Stimulated activated naive B cell treated with anti-CD40 and anti-IgM and Interleukin-4, amounts not matched to agents 10 μg/mL and 1 μg/mL and 100 μg/mL, for 72 hours (primary cell): ENCODE measurements at regions not wholly inside any gene's neighbourhood (a gene's known extent, or its start where the extent isn't known, plus 50 kb on each side); places are given as distances from the start of the nearest gene placed in this dataset.
"Not testable (repeated sequence)": the region's sequence is repeated elsewhere in the genome, so short reads cannot be mapped to it uniquely, and the experiment has no call there.

ENCODE experiments used
- ATAC-seq, 2 donors: fragments of 150-1000 bp; cut with Tn5 transposase; replicated peaks; 2 replicates each; pipeline ENCODE4 v1.10.0; 2021; ENCODE audit warnings: moderate library complexity in 1 of 2
- DNase-seq: peaks from one replicate; pipeline ENCODE4 v3.0.0; 2021
- H3K27ac Mint-ChIP-seq: one replicate; pipeline ENCODE4 v1.8.0; 2022; ENCODE audit warnings: mild to moderate bottlenecking, mixed read lengths
- H3K27me3 Mint-ChIP-seq, 2 donors: one replicate each; pipeline ENCODE4 v1.8.0; 2022; ENCODE audit warnings: mixed read lengths in 2 of 2
- H3K36me3 Mint-ChIP-seq, 2 donors: one replicate each; pipeline ENCODE4 v1.8.0; 2022; ENCODE audit warnings: mixed read lengths in 2 of 2, mild to moderate bottlenecking in 1 of 2
- H3K4me1 Mint-ChIP-seq, 2 donors: one replicate each; pipeline ENCODE4 v1.8.0; 2022; ENCODE audit warnings: mixed read lengths in 2 of 2, mild to moderate bottlenecking in 1 of 2
- H3K4me3 Mint-ChIP-seq, 2 donors: one replicate each; pipeline ENCODE4 v1.8.0; 2022; ENCODE audit warnings: mild to moderate bottlenecking in 2 of 2, mixed read lengths in 2 of 2, moderate library complexity in 1 of 2
- H3K9me3 Mint-ChIP-seq, 2 donors: one replicate each; pipeline ENCODE4 v1.8.0; 2022; ENCODE audit warnings: mixed read lengths in 2 of 2, mild to moderate bottlenecking in 1 of 2

GRCh38 chr12:60225216-60226000, 629.6 kb downstream of the SLC16A7 start:
- Mint-ChIP-seq H3K4me1 (no peaks in the 10 kb centered on the region), H3K27me3 (no peaks in the 10 kb centered on the region), H3K36me3 (no peaks in the 10 kb centered on the region), H3K4me3 (no peak overlapping the region), H3K9me3 (no peaks in the 10 kb centered on the region), H3K27ac (no peak overlapping the region)
- no peak for ATAC-seq
- no peak for DNase-seq

- H3K9me3 Mint-ChIP-seq: no peaks in the 10 kb centered on the region
- H3K36me3 Mint-ChIP-seq: no peaks in the 10 kb centered on the region
- no peak overlapping the region for H3K27ac Mint-ChIP-seq
- no peak overlapping the region for H3K4me3 Mint-ChIP-seq
- no peaks in the 10 kb centered on the region for H3K4me1 Mint-ChIP-seq
- H3K27me3 Mint-ChIP-seq: no peaks in the 10 kb centered on the region
- ATAC-seq: no peak
- DNase-seq: no peak
Measured at GRCh38 chr12:60227916-60228315, 632.1 kb downstream of the SLC16A7 start.

GRCh38 chr12:60230056-60230455, 634.2 kb downstream of the SLC16A7 start:
- Mint-ChIP-seq H3K4me1 (no peaks in the 10 kb centered on the region), H3K36me3 (no peaks in the 10 kb centered on the region), H3K9me3 (no peaks in the 10 kb centered on the region), H3K27me3 (no peaks in the 10 kb centered on the region), H3K4me3 (no peak overlapping the region), H3K27ac (no peak overlapping the region)
- DNase-seq: no peak
- no peak for ATAC-seq

- Mint-ChIP-seq H3K27ac (no peak overlapping the region), H3K4me1 (no peaks in the 10 kb centered on the region), H3K27me3 (no peaks in the 10 kb centered on the region), H3K4me3 (no peak overlapping the region), H3K36me3 (no peaks in the 10 kb centered on the region), H3K9me3 (no peaks in the 10 kb centered on the region)
- ATAC-seq (no peak), DNase-seq (no peak)
Measured at GRCh38 chr12:60231303-60231702, 635.5 kb downstream of the SLC16A7 start.

GRCh38 chr12:60231976-60232907, 636.4 kb downstream of the SLC16A7 start:
- Mint-ChIP-seq H3K36me3 (no peaks in the 10 kb centered on the region), H3K27ac (no peak overlapping the region), H3K4me3 (no peak overlapping the region), H3K9me3 (peaks cover 0 to 4% of the 10 kb centered on the region in 2 donors), H3K27me3 (no peaks in the 10 kb centered on the region), H3K4me1 (no peaks in the 10 kb centered on the region)
- DNase-seq: no peak
- ATAC-seq: no peak

GRCh38 chr12:60234611-60235195, 638.9 kb downstream of the SLC16A7 start:
- not testable (repeated sequence) for DNase-seq, H3K4me1 Mint-ChIP-seq, H3K27ac Mint-ChIP-seq, H3K27me3 Mint-ChIP-seq, H3K4me3 Mint-ChIP-seq, H3K36me3 Mint-ChIP-seq, ATAC-seq
- H3K9me3 Mint-ChIP-seq: peaks cover 0 to 21% of the 10 kb centered on the region in 2 donors

GRCh38 chr12:60235261-60235660, 639.4 kb downstream of the SLC16A7 start:
- H3K27me3 Mint-ChIP-seq: no peaks in the 10 kb centered on the region
- H3K9me3 Mint-ChIP-seq: peaks cover 0 to 22% of the 10 kb centered on the region in 2 donors

GRCh38 chr12:60236416-60236815, 640.6 kb downstream of the SLC16A7 start:
- H3K4me3 Mint-ChIP-seq, H3K36me3 Mint-ChIP-seq, H3K27ac Mint-ChIP-seq, DNase-seq, ATAC-seq, H3K27me3 Mint-ChIP-seq, H3K4me1 Mint-ChIP-seq: not testable (repeated sequence)
- H3K9me3 Mint-ChIP-seq: peaks cover 0 to 22% of the 10 kb centered on the region in 2 donors

More at GRCh38 chr12:60235261-60235660, 639.4 kb downstream of the SLC16A7 start:
- H3K36me3 Mint-ChIP-seq: no peaks in the 10 kb centered on the region
- ATAC-seq (no peak), DNase-seq (no peak)
- no peak overlapping the region for H3K4me3 Mint-ChIP-seq
- H3K4me1 Mint-ChIP-seq: no peaks in the 10 kb centered on the region
- H3K27ac Mint-ChIP-seq: no peak overlapping the region

- Mint-ChIP-seq H3K9me3 (peaks cover 0 to 22% of the 10 kb centered on the region in 2 donors), H3K4me3 (no peak overlapping the region), H3K27me3 (no peaks in the 10 kb centered on the region), H3K36me3 (no peaks in the 10 kb centered on the region), H3K27ac (no peak overlapping the region), H3K4me1 (no peaks in the 10 kb centered on the region)
- no peak for DNase-seq
- ATAC-seq: no peak
Measured at GRCh38 chr12:60240891-60241290, 645.1 kb downstream of the SLC16A7 start.

GRCh38 chr12:60251091-60251490, 655.3 kb downstream of the SLC16A7 start:
- H3K9me3 Mint-ChIP-seq: peaks cover 0 to 2% of the 10 kb centered on the region in 2 donors
- ATAC-seq (no peak), DNase-seq (no peak)
- no peak overlapping the region for H3K27ac Mint-ChIP-seq
- H3K27me3 Mint-ChIP-seq: no peaks in the 10 kb centered on the region
- H3K4me3 Mint-ChIP-seq: no peak overlapping the region
- H3K36me3 Mint-ChIP-seq: no peaks in the 10 kb centered on the region
- H3K4me1 Mint-ChIP-seq: no peaks in the 10 kb centered on the region

- Mint-ChIP-seq H3K9me3 (peaks cover 0 to 2% of the 10 kb centered on the region in 2 donors), H3K27me3 (no peaks in the 10 kb centered on the region), H3K4me3 (no peak overlapping the region), H3K36me3 (no peaks in the 10 kb centered on the region), H3K27ac (no peak overlapping the region), H3K4me1 (no peaks in the 10 kb centered on the region)
- ATAC-seq: no peak
- no peak for DNase-seq
Measured at GRCh38 chr12:60252359-60253096, 656.7 kb downstream of the SLC16A7 start.

- no peak for ATAC-seq
- H3K9me3 Mint-ChIP-seq: peaks cover 0 to 2% of the 10 kb centered on the region in 2 donors
- no peak for DNase-seq
- no peaks in the 10 kb centered on the region for H3K27me3 Mint-ChIP-seq
- no peaks in the 10 kb centered on the region for H3K36me3 Mint-ChIP-seq
- H3K27ac Mint-ChIP-seq: no peak overlapping the region
- H3K4me1 Mint-ChIP-seq: no peaks in the 10 kb centered on the region
- no peak overlapping the region for H3K4me3 Mint-ChIP-seq
Measured at GRCh38 chr12:60255044-60255443, 659.2 kb downstream of the SLC16A7 start.

- no peak overlapping the region for H3K27ac Mint-ChIP-seq
- no peaks in the 10 kb centered on the region for H3K27me3 Mint-ChIP-seq
- H3K4me1 Mint-ChIP-seq: no peaks in the 10 kb centered on the region
- no peaks in the 10 kb centered on the region for H3K36me3 Mint-ChIP-seq
- DNase-seq (no peak), ATAC-seq (no peak)
- H3K4me3 Mint-ChIP-seq: no peak overlapping the region
- peaks cover 0 to 2% of the 10 kb centered on the region in 2 donors for H3K9me3 Mint-ChIP-seq
Measured at GRCh38 chr12:60257063-60257462, 661.2 kb downstream of the SLC16A7 start.

- Mint-ChIP-seq H3K4me1 (no peaks in the 10 kb centered on the region), H3K27ac (no peak overlapping the region), H3K9me3 (peaks cover under 1 to 3% of the 10 kb centered on the region in 2 donors), H3K4me3 (no peak overlapping the region), H3K27me3 (no peaks in the 10 kb centered on the region), H3K36me3 (no peaks in the 10 kb centered on the region)
- ATAC-seq (no peak), DNase-seq (no peak)
Measured at GRCh38 chr12:60259225-60259624, 663.4 kb downstream of the SLC16A7 start.
